ENCODE measurements at regions not wholly inside any gene's neighbourhood (a gene's known extent, or its start where the extent isn't known, plus 50 kb on each side); places are given as distances from the start of the nearest gene placed in this dataset.

DNA sequence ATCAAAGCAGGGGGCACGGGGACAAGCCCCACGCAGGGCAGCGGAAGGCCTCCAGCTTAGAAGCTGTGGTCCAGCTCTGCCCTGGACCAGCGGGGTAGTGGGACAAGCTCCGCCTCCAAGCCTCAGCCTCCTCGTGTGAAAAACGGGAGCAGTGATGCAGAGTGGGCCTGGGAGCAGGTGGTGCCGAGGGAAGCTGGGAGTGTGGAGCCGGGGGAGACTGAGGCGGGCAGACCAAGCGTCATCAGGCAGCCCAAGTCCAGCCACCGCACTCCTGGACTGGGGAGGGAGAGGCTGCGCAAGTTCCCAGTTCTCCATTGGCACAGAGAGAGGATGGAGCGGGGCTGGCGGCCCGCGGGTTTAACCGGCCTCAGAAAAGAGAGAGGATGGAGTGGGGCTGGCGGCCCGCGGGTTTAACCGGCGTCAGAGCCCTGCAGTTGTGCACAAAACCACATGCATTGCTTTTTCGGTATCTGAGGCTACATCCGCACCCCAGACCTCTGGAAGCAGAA lies 68.1 kb upstream of the PHF21B start:
- WGBS (ENCODE audit: insufficient coverage), result 46% methylated on average over 25 of the region's 25 CpGs
- ChIA-PET POLR2A (no interaction called here), CTCF (no interaction called here)
- no peaks in the 10 kb centered on the region for H3K36me3 ChIP-seq (replicated peaks in 1 of 2; ENCODE audit: control extremely low read depth in 1 of 2, control insufficient read depth in 1 of 2, extremely low read depth in 1 of 2, insufficient read depth in 2 of 2, low read length in 1 of 2)
- ATAC-seq (ENCODE audit: low read depth) (no peak), DNase-seq (no peak)
- no peak overlapping the region for H3K4me2 ChIP-seq (replicated peaks; ENCODE audit: low read depth, low read length, poor library complexity, severe bottlenecking)
- peaks cover 0 to 21% (median under 1%) of the 10 kb centered on the region in 4 experiments for H3K27me3 ChIP-seq (replicated peaks in 1 of 4; ENCODE audit: control extremely low read depth in 1 of 4, control insufficient read depth in 3 of 4, insufficient read depth in 4 of 4, low read length in 3 of 4)
- Mint-ChIP-seq H3K4me1 (no peaks in the 10 kb centered on the region), H3K9me3 (ENCODE audit: insufficient read depth) (peaks cover 4% of the 10 kb centered on the region), H3K27me3 (peaks cover 47% of the 10 kb centered on the region), H3K27ac (no peak overlapping the region), H3K4me3 (no peak overlapping the region)
- TF ChIP-seq EZH2 (IDR thresholded peaks at IDR 0.05; ENCODE audit: borderline replicate concordance, insufficient read depth, low read depth, low read length, poor library complexity, severe bottlenecking), result no peak
- TF ChIP-seq, protein P1, sequence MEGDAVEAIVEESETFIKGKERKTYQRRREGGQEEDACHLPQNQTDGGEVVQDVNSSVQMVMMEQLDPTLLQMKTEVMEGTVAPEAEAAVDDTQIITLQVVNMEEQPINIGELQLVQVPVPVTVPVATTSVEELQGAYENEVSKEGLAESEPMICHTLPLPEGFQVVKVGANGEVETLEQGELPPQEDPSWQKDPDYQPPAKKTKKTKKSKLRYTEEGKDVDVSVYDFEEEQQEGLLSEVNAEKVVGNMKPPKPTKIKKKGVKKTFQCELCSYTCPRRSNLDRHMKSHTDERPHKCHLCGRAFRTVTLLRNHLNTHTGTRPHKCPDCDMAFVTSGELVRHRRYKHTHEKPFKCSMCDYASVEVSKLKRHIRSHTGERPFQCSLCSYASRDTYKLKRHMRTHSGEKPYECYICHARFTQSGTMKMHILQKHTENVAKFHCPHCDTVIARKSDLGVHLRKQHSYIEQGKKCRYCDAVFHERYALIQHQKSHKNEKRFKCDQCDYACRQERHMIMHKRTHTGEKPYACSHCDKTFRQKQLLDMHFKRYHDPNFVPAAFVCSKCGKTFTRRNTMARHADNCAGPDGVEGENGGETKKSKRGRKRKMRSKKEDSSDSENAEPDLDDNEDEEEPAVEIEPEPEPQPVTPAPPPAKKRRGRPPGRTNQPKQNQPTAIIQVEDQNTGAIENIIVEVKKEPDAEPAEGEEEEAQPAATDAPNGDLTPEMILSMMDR (IDR thresholded peaks at IDR 0.05), result no peak
- intact Hi-C loops (cut with micrococcal nuclease), result no loop called here
- no peak overlapping the region for H3K4me3 ChIP-seq (ENCODE audit: control extremely low read depth in 1 of 5, extremely low read depth in 1 of 5, insufficient read depth in 1 of 5, low read depth in 2 of 5, low read length in 4 of 5)
- H4K20me1 ChIP-seq (ENCODE audit: control insufficient read depth, insufficient read depth, low read length, poor library complexity, severe bottlenecking), result no peaks in the 10 kb centered on the region
- H3K27ac ChIP-seq (ENCODE audit: low read length in 2 of 2), result no peak overlapping the region
- H3K9ac ChIP-seq (ENCODE audit: low read length), result no peak overlapping the region
- H3K4me1 ChIP-seq (ENCODE audit: control insufficient read depth in 2 of 2, insufficient read depth in 2 of 2, low read length in 2 of 2), result no peaks in the 10 kb centered on the region
- H2AFZ ChIP-seq (ENCODE audit: insufficient read depth, low read depth, low read length, poor library complexity, severe bottlenecking), result no peak overlapping the region
- H3K9me3 ChIP-seq (ENCODE audit: control extremely low read depth in 1 of 3, control insufficient read depth in 2 of 3, insufficient read depth in 1 of 3, low read length in 2 of 3), result no peaks in the 10 kb centered on the region
- H3K79me2 ChIP-seq (ENCODE audit: control insufficient read depth, insufficient read depth, low read length), result no peaks in the 10 kb centered on the region

DNA sequence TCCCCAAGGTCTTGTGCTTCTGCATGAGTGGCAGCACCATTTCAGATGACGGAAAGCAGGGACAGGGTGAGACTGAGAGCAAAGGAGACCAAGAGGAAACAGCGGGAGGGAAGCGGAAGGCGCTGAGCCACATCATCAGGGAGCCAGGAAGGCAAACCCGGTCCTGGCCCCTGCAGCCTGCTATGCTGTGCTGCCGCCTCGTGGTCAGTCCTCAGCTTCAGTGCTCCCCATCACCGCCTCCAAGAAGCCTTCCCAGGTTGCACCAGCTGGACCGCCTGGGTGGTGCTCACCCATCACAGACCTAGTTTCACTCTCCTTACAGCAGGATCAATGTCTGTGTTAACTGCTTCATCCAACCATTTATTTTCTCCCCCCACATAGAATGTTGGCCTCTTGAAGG lies 73.0 kb upstream of the PHF21B start:
- H3K4me1 Mint-ChIP-seq, result no peaks in the 10 kb centered on the region
- no peak overlapping the region for H3K27ac Mint-ChIP-seq
- H3K9me3 Mint-ChIP-seq (ENCODE audit: insufficient read depth), result peaks cover 4% of the 10 kb centered on the region
- no peak overlapping the region for H3K4me3 Mint-ChIP-seq
- WGBS (ENCODE audit: insufficient coverage), result 37% methylated on average over 9 of the region's 9 CpGs
- Histone ChIP-seq H4K20me1 (ENCODE audit: control insufficient read depth, insufficient read depth, low read length, poor library complexity, severe bottlenecking) (no peaks in the 10 kb centered on the region), H3K27me3 (replicated peaks in 1 of 4; ENCODE audit: control extremely low read depth in 1 of 4, control insufficient read depth in 3 of 4, insufficient read depth in 4 of 4, low read length in 3 of 4) (peaks cover 0 to 14% (median 3%) of the 10 kb centered on the region in 4 experiments), H3K4me2 (replicated peaks; ENCODE audit: low read depth, low read length, poor library complexity, severe bottlenecking) (no peak overlapping the region), H3K79me2 (ENCODE audit: control insufficient read depth, insufficient read depth, low read length) (no peaks in the 10 kb centered on the region), H3K9me3 (ENCODE audit: control extremely low read depth in 1 of 3, control insufficient read depth in 2 of 3, insufficient read depth in 1 of 3, low read length in 2 of 3) (no peaks in the 10 kb centered on the region), H3K27ac (ENCODE audit: low read length in 2 of 2) (no peak overlapping the region), H3K4me1 (ENCODE audit: control insufficient read depth in 2 of 2, insufficient read depth in 2 of 2, low read length in 2 of 2) (no peaks in the 10 kb centered on the region), H2AFZ (ENCODE audit: insufficient read depth, low read depth, low read length, poor library complexity, severe bottlenecking) (no peak overlapping the region), H3K4me3 (ENCODE audit: control extremely low read depth in 1 of 5, extremely low read depth in 1 of 5, insufficient read depth in 1 of 5, low read depth in 2 of 5, low read length in 4 of 5) (no peak overlapping the region), H3K9ac (ENCODE audit: low read length) (no peak overlapping the region), H3K36me3 (replicated peaks in 1 of 2; ENCODE audit: control extremely low read depth in 1 of 2, control insufficient read depth in 1 of 2, extremely low read depth in 1 of 2, insufficient read depth in 2 of 2, low read length in 1 of 2) (no peaks in the 10 kb centered on the region)
- no peak for ATAC-seq (ENCODE audit: low read depth)
- CTCF ChIA-PET, result no interaction called here
- POLR2A ChIA-PET, result no interaction called here
- intact Hi-C loops (cut with micrococcal nuclease), result no loop called here
- no peak for DNase-seq
- H3K27me3 Mint-ChIP-seq, result peaks cover 38% of the 10 kb centered on the region
- no peak for TF ChIP-seq EZH2 (IDR thresholded peaks at IDR 0.05; ENCODE audit: borderline replicate concordance, insufficient read depth, low read depth, low read length, poor library complexity, severe bottlenecking)
- TF ChIP-seq, protein P1 (IDR thresholded peaks at IDR 0.05), result no peak
